SH-SY5Y (cell line): ENCODE measurements at regions not wholly inside any gene's neighbourhood (a gene's known extent, or its start where the extent isn't known, plus 50 kb on each side); places are given as distances from the start of the nearest gene placed in this dataset.
A peak's percentile ranks its signal among the peaks of the same experiment; 100 is the strongest.

Experiments
- GATA2 ChIP-seq: IDR thresholded peaks from 2 replicates; pipeline ENCODE4 v1.6.1; 2011; ENCODE audit warnings: mild to moderate bottlenecking, low read depth, low read length
- GATA3 ChIP-seq: IDR thresholded peaks from 2 replicates; pipeline ENCODE4 v1.6.1; 2011; ENCODE audit warnings: low read depth, mild to moderate bottlenecking, low read length, moderate library complexity

GRCh38 chr5:118529361-118530144, 458.8 kb downstream of the DTWD2 start:
- TF ChIP-seq GATA2 = peak; percentile 62
- TF ChIP-seq GATA3 = no peak

- TF ChIP-seq GATA2 = no peak
- TF ChIP-seq GATA3 = no peak
These were observed 465.7 kb downstream of the DTWD2 start for GRCh38 chr5:118522626-118523025.

GRCh38 chr5:118520771-118521415, 467.5 kb downstream of the DTWD2 start:
- TF ChIP-seq GATA3 = no peak
- TF ChIP-seq GATA2 = peak; percentile 48; the same call in 1 of the 2 replicates

- no peak for TF ChIP-seq GATA3
- no peak for TF ChIP-seq GATA2
These were observed 468.9 kb downstream of the DTWD2 start for GRCh38 chr5:118519466-118519865.

GRCh38 chr5:118518720-118519119, 469.6 kb downstream of the DTWD2 start:
- no peak for TF ChIP-seq GATA2
- TF ChIP-seq GATA3 = no peak

GRCh38 chr5:118511846-118512245, 476.5 kb downstream of the DTWD2 start:
- TF ChIP-seq GATA3 (no peak), GATA2 (no peak)

GRCh38 chr5:118506217-118506852, 482.0 kb downstream of the DTWD2 start:
- TF ChIP-seq GATA3 (no peak), GATA2 (no peak)

GRCh38 chr5:118491351-118491750, 497.0 kb downstream of the DTWD2 start:
- TF ChIP-seq GATA3 (no peak), GATA2 (no peak)

- TF ChIP-seq GATA2 (no peak), GATA3 (no peak)
These were observed 501.6 kb downstream of the DTWD2 start for GRCh38 chr5:118486647-118487225.

GRCh38 chr5:118479285-118479684, 509.1 kb downstream of the DTWD2 start:
- TF ChIP-seq GATA2 = no peak

- TF ChIP-seq GATA2 = no peak
- no peak for TF ChIP-seq GATA3
These were observed 509.5 kb downstream of the DTWD2 start for GRCh38 chr5:118478852-118479251.

- TF ChIP-seq GATA2 (no peak), GATA3 (no peak)
These were observed 520.3 kb downstream of the DTWD2 start for GRCh38 chr5:118468085-118468484.

GRCh38 chr5:118467103-118467502, 521.2 kb downstream of the DTWD2 start:
- TF ChIP-seq GATA2 (no peak), GATA3 (no peak)

GRCh38 chr5:118466418-118466817, 521.9 kb downstream of the DTWD2 start:
- TF ChIP-seq GATA3 (no peak), GATA2 (no peak)
